ENCODE measurements at regions not wholly inside any gene's neighbourhood (a gene's known extent, or its start where the extent isn't known, plus 50 kb on each side); places are given as distances from the start of the nearest gene placed in this dataset.
"Not testable (repeated sequence)": the region's sequence is repeated elsewhere in the genome, so short reads cannot be mapped to it uniquely, and the experiment has no call there.

- Histone ChIP-seq H3K27ac (no peak overlapping the region), H3K27me3 (no peaks in the 10 kb centered on the region), H3K9me3 (no peaks in the 10 kb centered on the region), H3K36me3 (no peaks in the 10 kb centered on the region), H3K4me1 (no peaks in the 10 kb centered on the region), H3K4me3 (no peak overlapping the region)
- TF ChIP-seq CTCF (IDR thresholded peaks at IDR 0.05) (no peak), POLR2A (IDR thresholded peaks at IDR 0.05) (no peak), POLR2AphosphoS5 (IDR thresholded peaks at IDR 0.05) (no peak), EP300 (IDR thresholded peaks at IDR 0.05) (no peak)
- WGBS, 2 donors = 24 to 71% methylated on average over 3 of the region's 3 CpGs
- intact Hi-C loops (cut with DNase I) = no loop called here
- DNase-seq = no peak
Observed at GRCh38 chr6:14550410-14550809, 432.8 kb downstream of the CD83 start.

- Histone ChIP-seq H3K4me1 (no peaks in the 10 kb centered on the region), H3K36me3 (no peaks in the 10 kb centered on the region), H3K4me3 (no peak overlapping the region), H3K27me3 (no peaks in the 10 kb centered on the region), H3K27ac (no peak overlapping the region), H3K9me3 (no peaks in the 10 kb centered on the region)
- WGBS, 2 donors = 9 to 60% methylated on average over 3 of the region's 3 CpGs
- intact Hi-C loops (cut with DNase I) = no loop called here
- DNase-seq = no peak
- TF ChIP-seq POLR2A (IDR thresholded peaks at IDR 0.05) = no peak
- no peak for TF ChIP-seq EP300 (IDR thresholded peaks at IDR 0.05)
- TF ChIP-seq POLR2AphosphoS5 (IDR thresholded peaks at IDR 0.05) = no peak
- no peak for TF ChIP-seq CTCF (IDR thresholded peaks at IDR 0.05)
Observed at GRCh38 chr6:14550822-14551221, 433.2 kb downstream of the CD83 start.

GRCh38 chr6:14551601-14552000, 434.0 kb downstream of the CD83 start:
- intact Hi-C loops (cut with DNase I); H3K27ac ChIP-seq: not testable (repeated sequence)
- 91 to 96% methylated on average over 8 of the region's 8 CpGs for WGBS, 2 donors

GRCh38 chr6:14552891-14553290, 435.3 kb downstream of the CD83 start:
- Histone ChIP-seq H3K4me3 (no peak overlapping the region), H3K27me3 (no peaks in the 10 kb centered on the region), H3K9me3 (no peaks in the 10 kb centered on the region), H3K36me3 (no peaks in the 10 kb centered on the region), H3K4me1 (no peaks in the 10 kb centered on the region), H3K27ac (no peak overlapping the region)
- intact Hi-C loops (cut with DNase I) = no loop called here
- no peak for DNase-seq
- TF ChIP-seq EP300 (IDR thresholded peaks at IDR 0.05) (no peak), POLR2A (IDR thresholded peaks at IDR 0.05) (no peak)
- 86 to 97% methylated on average over 5 of the region's 5 CpGs for WGBS, 2 donors

More at GRCh38 chr6:14551601-14552000, 434.0 kb downstream of the CD83 start:
- not testable (repeated sequence) for H3K4me3 ChIP-seq, DNase-seq, H3K27me3 ChIP-seq, H3K9me3 ChIP-seq, H3K4me1 ChIP-seq, H3K36me3 ChIP-seq

- WGBS, 2 donors = 91 to 95% methylated on average over 8 of the region's 8 CpGs
- H3K9me3 ChIP-seq = no peaks in the 10 kb centered on the region
- TF ChIP-seq POLR2AphosphoS5 (IDR thresholded peaks at IDR 0.05) = no peak
- no peak for TF ChIP-seq POLR2A (IDR thresholded peaks at IDR 0.05)
- TF ChIP-seq CTCF (IDR thresholded peaks at IDR 0.05) = no peak
- TF ChIP-seq EP300 (IDR thresholded peaks at IDR 0.05) = no peak
- H3K27me3 ChIP-seq = no peaks in the 10 kb centered on the region
- DNase-seq = no peak
- no peaks in the 10 kb centered on the region for H3K36me3 ChIP-seq
- H3K4me3 ChIP-seq = no peak overlapping the region
- intact Hi-C loops (cut with DNase I) = no loop called here
- no peaks in the 10 kb centered on the region for H3K4me1 ChIP-seq
- no peak overlapping the region for H3K27ac ChIP-seq
Observed at GRCh38 chr6:14553515-14553914, 435.9 kb downstream of the CD83 start.

- TF ChIP-seq POLR2A (IDR thresholded peaks at IDR 0.05) = no peak
- TF ChIP-seq CTCF (IDR thresholded peaks at IDR 0.05) = no peak
- TF ChIP-seq EP300 (IDR thresholded peaks at IDR 0.05) = no peak
- TF ChIP-seq POLR2AphosphoS5 (IDR thresholded peaks at IDR 0.05) = no peak
Observed at GRCh38 chr6:14555804-14556203, 438.2 kb downstream of the CD83 start.

More at GRCh38 chr6:14555804-14556203, 438.2 kb downstream of the CD83 start:
- Histone ChIP-seq H3K9me3 (no peaks in the 10 kb centered on the region), H3K4me1 (no peaks in the 10 kb centered on the region), H3K36me3 (no peaks in the 10 kb centered on the region), H3K27me3 (no peaks in the 10 kb centered on the region), H3K4me3 (no peak overlapping the region), H3K27ac (no peak overlapping the region)
- intact Hi-C loops (cut with DNase I) = no loop called here
- WGBS, 2 donors = 20 to 67% methylated on average over 6 of the region's 6 CpGs
- DNase-seq = no peak

Data from sigmoid colon (tissue), 6 donors.